GM19452 (cell line): ENCODE measurements at regions not wholly inside any gene's neighbourhood (a gene's known extent, or its start where the extent isn't known, plus 50 kb on each side); places are given as distances from the start of the nearest gene placed in this dataset.
"Not testable (repeated sequence)": the region's sequence is repeated elsewhere in the genome, so short reads cannot be mapped to it uniquely, and the experiment has no call there.

Experiments used
- ATAC-seq: cut with Tn5 transposase; IDR thresholded peaks from one replicate; pipeline ENCODE4 v1.9.1; 2021; ENCODE audit not compliant: unreplicated experiment

DNA sequence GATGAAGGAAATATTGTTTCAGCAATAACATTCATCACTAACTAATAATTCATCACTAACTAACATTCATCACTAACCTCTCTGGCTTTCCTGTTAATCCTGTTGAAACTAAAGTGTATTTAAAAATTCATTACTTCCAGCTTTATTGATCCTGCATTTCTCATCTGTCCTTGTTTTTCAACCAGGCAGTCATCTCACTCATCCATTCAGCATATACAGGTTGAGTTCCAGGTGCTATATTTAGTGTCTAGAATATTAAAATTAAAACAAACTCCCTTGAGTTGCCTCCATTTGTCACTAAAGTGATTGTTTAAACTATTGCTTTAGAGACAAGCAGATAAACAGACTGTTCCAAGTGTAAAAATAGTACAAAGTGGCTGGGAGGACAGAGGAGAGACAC lies 58.1 kb downstream of the ATXN7L3B start:
- no peak for ATAC-seq

- no peak for ATAC-seq
Measured at GRCh38 chr12:74598819-74599218, 61.2 kb downstream of the ATXN7L3B start.

DNA sequence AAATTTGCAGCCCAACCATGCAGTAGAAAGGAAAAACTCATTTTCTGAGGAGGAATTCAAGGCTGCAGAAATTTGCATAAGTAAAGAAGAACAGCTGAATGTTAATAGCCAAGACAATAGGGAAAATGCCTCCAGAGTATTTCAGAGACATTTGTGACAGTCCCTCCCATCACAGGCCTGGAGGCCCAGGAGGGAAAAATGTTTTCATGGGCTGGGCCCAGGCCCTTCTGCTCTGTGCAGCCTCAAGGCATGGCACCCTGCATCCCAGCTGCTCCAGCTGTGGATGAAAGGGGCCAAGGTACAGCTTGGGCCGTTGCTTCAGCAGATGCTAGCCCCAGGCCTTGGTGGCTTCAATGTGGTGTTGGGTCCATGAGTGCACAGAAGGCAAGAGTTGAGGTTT lies 62.3 kb downstream of the ATXN7L3B start:
- ATAC-seq = no peak

- ATAC-seq = not testable (repeated sequence)
Measured at GRCh38 chr12:74600817-74601216, 63.2 kb downstream of the ATXN7L3B start.

DNA sequence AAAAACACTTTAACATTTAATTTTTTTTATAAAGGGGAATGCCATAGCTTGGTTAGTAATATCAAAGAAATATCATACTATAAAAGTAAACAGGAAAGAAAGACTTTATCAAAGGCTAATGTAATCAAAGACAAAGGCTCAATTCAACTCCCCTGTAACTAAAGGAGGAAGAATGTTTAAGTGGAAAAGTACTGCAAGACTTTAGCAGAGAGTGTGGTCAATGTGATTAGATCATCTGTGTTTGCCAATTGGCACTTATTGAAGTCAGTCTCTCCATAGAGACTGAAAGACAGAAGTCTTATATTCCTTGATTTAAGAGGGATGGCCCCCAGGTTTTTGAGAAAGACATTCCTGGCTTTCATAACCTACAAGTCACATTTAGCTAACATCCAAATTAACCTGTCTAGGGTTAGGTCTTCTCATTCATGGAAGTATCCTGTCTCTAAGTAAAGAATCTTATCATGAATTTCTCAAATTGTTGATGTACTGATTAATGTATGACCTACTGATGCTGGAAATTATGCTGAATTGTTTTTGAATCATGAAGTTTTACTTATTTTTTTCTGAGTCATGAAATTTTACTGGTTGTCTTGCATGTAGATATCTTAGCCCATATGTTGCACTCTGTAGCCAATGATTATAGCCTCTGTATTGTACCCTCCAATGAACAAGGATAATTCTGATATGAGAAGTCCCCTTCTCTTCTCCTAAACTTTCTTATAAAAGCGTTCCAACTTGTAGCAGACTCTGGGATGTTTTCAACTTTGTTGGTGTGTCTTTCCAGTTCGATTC lies 65.4 kb downstream of the ATXN7L3B start:
- no peak for ATAC-seq

GRCh38 chr12:74608231-74608775 lies 70.7 kb downstream of the ATXN7L3B start:
- no peak for ATAC-seq

DNA sequence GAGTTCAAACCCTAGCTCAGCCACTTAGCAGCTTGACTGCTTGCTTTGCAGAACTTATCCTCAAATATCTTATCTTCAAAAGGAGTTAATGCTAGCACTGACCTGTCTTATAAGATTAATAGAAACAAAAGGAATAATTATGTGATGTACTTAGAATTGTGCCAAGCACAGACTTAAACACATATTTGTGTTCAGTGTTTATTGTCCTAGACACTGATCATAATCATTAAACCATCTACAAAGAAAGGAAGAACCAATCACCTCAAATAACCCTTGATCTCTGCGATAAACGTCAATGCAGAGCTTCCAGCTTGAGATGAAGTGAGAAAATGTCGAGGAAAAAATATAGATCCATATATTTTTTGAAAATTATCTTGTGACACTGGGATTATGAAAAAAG lies 73.1 kb downstream of the ATXN7L3B start:
- no peak for ATAC-seq

GRCh38 chr12:74614426-74614825 lies 76.8 kb downstream of the ATXN7L3B start:
- no peak for ATAC-seq

- ATAC-seq = no peak
Measured at GRCh38 chr12:74619084-74619483, 81.4 kb downstream of the ATXN7L3B start.

- no peak for ATAC-seq
Measured at GRCh38 chr12:74619884-74620283, 82.2 kb downstream of the ATXN7L3B start.

GRCh38 chr12:74620921-74621320 lies 83.3 kb downstream of the ATXN7L3B start:
- ATAC-seq = no peak

GRCh38 chr12:74624201-74624600 lies 86.6 kb downstream of the ATXN7L3B start:
- ATAC-seq = no peak

DNA sequence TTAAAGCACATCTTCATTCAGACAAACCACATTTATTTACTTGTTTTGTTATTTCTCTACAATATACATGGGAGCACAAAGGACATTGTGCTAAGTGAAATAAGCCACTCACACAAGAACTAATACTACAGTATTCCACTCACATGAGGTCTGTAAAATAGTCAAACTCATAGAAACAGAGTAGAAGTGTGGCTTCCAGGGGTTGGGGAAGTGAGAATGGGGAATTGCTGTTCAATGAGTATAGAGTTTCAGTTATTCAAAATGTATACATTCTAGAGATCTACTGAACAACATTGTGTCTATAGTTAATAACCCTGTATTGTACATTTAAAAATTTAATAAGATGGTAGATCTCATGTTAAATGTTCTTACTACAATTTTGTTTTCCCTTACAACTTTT lies 88.8 kb downstream of the ATXN7L3B start:
- peak; percentile 51 for ATAC-seq

GRCh38 chr12:74641262-74641661 lies 103.6 kb downstream of the ATXN7L3B start:
- ATAC-seq = no peak

GRCh38 chr12:74641694-74642093 lies 104.1 kb downstream of the ATXN7L3B start:
- ATAC-seq = no peak

- no peak for ATAC-seq
Measured at GRCh38 chr12:74644681-74645080, 107.0 kb downstream of the ATXN7L3B start.

DNA sequence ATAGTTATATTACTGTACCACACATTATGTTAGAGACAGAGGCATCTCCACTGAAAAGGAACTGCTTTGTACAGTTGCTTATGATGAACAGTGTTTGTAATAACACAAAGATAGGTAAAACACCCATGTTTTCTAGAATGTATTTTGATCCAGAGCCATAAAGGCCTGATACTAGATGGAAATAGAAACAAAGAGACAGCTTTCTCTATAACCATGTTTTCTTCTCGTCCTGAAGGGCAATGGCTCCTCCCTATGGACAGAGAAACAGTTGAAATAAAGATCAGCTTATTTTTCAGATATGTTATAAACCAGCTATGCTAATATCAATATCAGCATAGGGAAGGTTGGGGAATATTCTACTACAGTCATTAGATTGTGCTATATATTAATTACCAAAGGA lies 109.2 kb downstream of the ATXN7L3B start:
- ATAC-seq = no peak

DNA sequence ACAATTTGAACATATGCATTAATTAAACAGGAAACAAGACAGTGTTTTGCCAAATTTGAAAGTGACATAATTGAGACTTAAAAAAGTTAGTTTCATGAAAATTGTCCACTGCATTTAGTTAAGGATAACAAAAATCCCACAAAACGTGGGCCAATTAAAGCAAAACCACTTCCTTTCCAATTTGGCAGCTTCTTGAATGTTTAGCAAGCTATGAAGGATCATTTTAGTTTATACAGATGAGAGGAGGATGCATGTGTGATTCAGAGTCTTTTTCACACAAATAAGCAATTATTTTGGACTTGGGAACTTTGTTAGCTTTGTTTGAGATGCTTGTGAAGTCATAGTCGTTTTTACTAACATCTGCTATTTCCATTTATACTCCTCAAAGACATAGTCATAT lies 109.6 kb downstream of the ATXN7L3B start:
- no peak for ATAC-seq

- no peak for ATAC-seq
Measured at GRCh38 chr12:74656251-74656650, 118.6 kb downstream of the ATXN7L3B start.

GRCh38 chr12:74660442-74660841 lies 122.8 kb downstream of the ATXN7L3B start:
- ATAC-seq = no peak

- ATAC-seq = no peak
Measured at GRCh38 chr12:74663958-74664357, 126.3 kb downstream of the ATXN7L3B start.

DNA sequence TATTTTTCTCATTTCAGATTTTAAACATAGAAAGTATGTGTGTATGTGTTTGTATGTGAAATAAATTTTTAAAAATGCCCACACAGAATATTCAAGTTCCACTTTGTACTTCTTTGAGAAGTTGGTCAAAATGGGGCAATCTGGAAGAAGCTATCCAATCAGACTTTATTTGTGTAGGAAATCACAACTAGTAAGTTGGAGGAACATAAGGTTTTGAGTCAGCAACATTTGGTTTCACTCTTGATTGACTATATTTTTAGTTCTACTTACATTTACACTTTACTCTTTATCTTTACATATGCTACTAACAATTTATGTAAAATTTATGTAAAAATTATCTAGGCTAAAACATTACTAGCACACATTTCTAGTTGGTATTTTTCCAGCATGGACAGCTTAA lies 128.1 kb downstream of the ATXN7L3B start:
- no peak for ATAC-seq

GRCh38 chr12:74671421-74671820 lies 133.8 kb downstream of the ATXN7L3B start:
- no peak for ATAC-seq
